GM23338 (cell line): ENCODE measurements at regions not wholly inside any gene's neighbourhood (a gene's known extent, or its start where the extent isn't known, plus 50 kb on each side); places are given as distances from the start of the nearest gene placed in this dataset.
"Not testable (repeated sequence)": the region's sequence is repeated elsewhere in the genome, so short reads cannot be mapped to it uniquely, and the experiment has no call there.

Source experiments
- CREB1 ChIP-seq: fragments of 250-450 bp; sonication (Bioruptor Pico); IDR thresholded peaks from 2 replicates; pipeline ENCODE4 v1.5.0; 2020; ENCODE audit warnings: low read depth, mild to moderate bottlenecking, moderate library complexity
- CTCF ChIP-seq, 2 experiments: fragments of 200-600 bp in 1 of 2; sonication (generic) in 1 of 2; conservative IDR thresholded peaks; 2 replicates each; pipeline versions ENCODE4 v1.5.1 to v1.6.1; 2016 to 2017; ENCODE audit warnings: antibody characterized with exemption in 2 of 2, low read depth in 2 of 2, mild to moderate bottlenecking in 2 of 2, moderate library complexity in 1 of 2
- ETS1 ChIP-seq: IDR thresholded peaks from 2 replicates; pipeline ENCODE4 v1.6.1; 2016; ENCODE audit warnings: antibody characterized with exemption
- EZH2 ChIP-seq: fragments of 200-600 bp; sonication (generic); IDR thresholded peaks from one replicate; pipeline ENCODE4 v1.8.0; 2017; ENCODE audit warnings: antibody characterized with exemption, mild to moderate bottlenecking, low read depth; ENCODE audit not compliant: unreplicated experiment
- EZH2phosphoT487 ChIP-seq: fragments of 200-600 bp; sonication (generic); IDR thresholded peaks from one replicate; pipeline ENCODE4 v1.8.1; 2018; ENCODE audit warnings: antibody characterized with exemption; ENCODE audit not compliant: unreplicated experiment
- JUNB ChIP-seq: IDR thresholded peaks from one replicate; pipeline ENCODE4 v1.6.1; 2016; ENCODE audit warnings: antibody characterized with exemption; ENCODE audit not compliant: unreplicated experiment
- NANOG ChIP-seq: IDR thresholded peaks from 2 replicates; pipeline ENCODE4 v1.6.1; 2016; ENCODE audit warnings: antibody characterized with exemption, borderline replicate concordance
- POLR2AphosphoS5 ChIP-seq: IDR thresholded peaks from 2 replicates; pipeline ENCODE4 v1.6.1; 2016; ENCODE audit warnings: antibody characterized with exemption, low read depth
- REST ChIP-seq: IDR thresholded peaks from one replicate; pipeline ENCODE4 v1.6.1; 2018; ENCODE audit warnings: antibody characterized with exemption; ENCODE audit not compliant: unreplicated experiment
- ZNF114 ChIP-seq: fragments of 250-450 bp; sonication (Bioruptor Pico); IDR thresholded peaks from 2 replicates; pipeline ENCODE4 v1.5.0; 2020; ENCODE audit warnings: mild to moderate bottlenecking, moderate library complexity
- ZNF331 ChIP-seq: fragments of 250-450 bp; sonication (Bioruptor Pico); IDR thresholded peaks from 2 replicates; pipeline ENCODE4 v1.5.0; 2020; ENCODE audit warnings: low read depth, mild to moderate bottlenecking, moderate library complexity

- TF ChIP-seq EZH2; CTCF (conservative IDR thresholded peaks at IDR 0.05; ENCODE audit: low read depth in 2 of 2); POLR2AphosphoS5; ZNF331 (CRISPR knock-in tag); REST; EZH2phosphoT487; JUNB; ZNF114 (CRISPR knock-in tag); CREB1 (CRISPR knock-in tag); ETS1; NANOG: not testable (repeated sequence)
Measured at GRCh38 chr13:47873987-47874386, 127.1 kb downstream of the SUCLA2 start.
